ENCODE measurements at regions not wholly inside any gene's neighbourhood (a gene's known extent, or its start where the extent isn't known, plus 50 kb on each side); places are given as distances from the start of the nearest gene placed in this dataset.
"Not testable (repeated sequence)": the region's sequence is repeated elsewhere in the genome, so short reads cannot be mapped to it uniquely, and the experiment has no call there.

GRCh38 chr3:95212117-95212516 is 1149.3 kb downstream of the NSUN3 start:
- DNase-seq = no peak

- no peak for DNase-seq
These were observed 1152.6 kb downstream of the NSUN3 start for GRCh38 chr3:95215437-95215957.

- no peak for DNase-seq
These were observed 1154.8 kb downstream of the NSUN3 start for GRCh38 chr3:95217661-95218060.

GRCh38 chr3:95218484-95218883 is 1155.6 kb downstream of the NSUN3 start:
- DNase-seq = no peak

- DNase-seq = no peak
These were observed 1163.6 kb downstream of the NSUN3 start for GRCh38 chr3:95226437-95226836.

- no peak for DNase-seq
These were observed 1164.2 kb downstream of the NSUN3 start for GRCh38 chr3:95227092-95227491.

- no peak for DNase-seq
These were observed 1165.6 kb downstream of the NSUN3 start for GRCh38 chr3:95228416-95228815.

- DNase-seq = no peak
These were observed 1173.1 kb downstream of the NSUN3 start for GRCh38 chr3:95235916-95236315.

- DNase-seq = no peak
These were observed 1174.9 kb downstream of the NSUN3 start for GRCh38 chr3:95237783-95238182.

- DNase-seq = no peak
These were observed 1177.5 kb downstream of the NSUN3 start for GRCh38 chr3:95240395-95240794.

GRCh38 chr3:95241256-95241655 is 1178.4 kb downstream of the NSUN3 start:
- not testable (repeated sequence) for DNase-seq

GRCh38 chr3:95246413-95246812 is 1183.6 kb downstream of the NSUN3 start:
- DNase-seq = no peak

- DNase-seq = no peak
These were observed 1191.2 kb downstream of the NSUN3 start for GRCh38 chr3:95254061-95254460.

GRCh38 chr3:95254758-95255157 is 1191.9 kb downstream of the NSUN3 start:
- DNase-seq = no peak

- no peak for DNase-seq
These were observed 1202.3 kb downstream of the NSUN3 start for GRCh38 chr3:95265129-95265528.

- no peak for DNase-seq
These were observed 1208.5 kb downstream of the NSUN3 start for GRCh38 chr3:95271395-95271794.

- no peak for DNase-seq
These were observed 1209.3 kb downstream of the NSUN3 start for GRCh38 chr3:95272166-95272565.

GRCh38 chr3:95272781-95273180 is 1209.9 kb downstream of the NSUN3 start:
- DNase-seq = no peak

- DNase-seq = no peak
These were observed 1214.8 kb downstream of the NSUN3 start for GRCh38 chr3:95277613-95278012.

- no peak for DNase-seq
These were observed 1218.0 kb downstream of the NSUN3 start for GRCh38 chr3:95280711-95281352.

- DNase-seq = no peak
These were observed 1226.4 kb downstream of the NSUN3 start for GRCh38 chr3:95289295-95289694.

GRCh38 chr3:95297581-95297980 is 1234.7 kb downstream of the NSUN3 start:
- no peak for DNase-seq

GRCh38 chr3:95302044-95302443 is 1239.2 kb downstream of the NSUN3 start:
- no peak for DNase-seq

- no peak for DNase-seq
These were observed 1247.7 kb downstream of the NSUN3 start for GRCh38 chr3:95310560-95310959.

- DNase-seq = no peak
These were observed 1248.4 kb downstream of the NSUN3 start for GRCh38 chr3:95311272-95311671.

All from right hindlimb (tissue), 1 donor.